SK-N-DZ (cell line): ENCODE measurements at regions not wholly inside any gene's neighbourhood (a gene's known extent, or its start where the extent isn't known, plus 50 kb on each side); places are given as distances from the start of the nearest gene placed in this dataset.
A peak's percentile ranks its signal among the peaks of the same experiment; 100 is the strongest.
"Not testable (repeated sequence)": the region's sequence is repeated elsewhere in the genome, so short reads cannot be mapped to it uniquely, and the experiment has no call there.

Experiments used
- DNase-seq: peaks from one replicate; pipeline ENCODE4 v3.0.0-alpha.2; 2015; ENCODE audit warnings: low spot score

GRCh38 chr10:78338717-78339116, 305.1 kb downstream of the RPS24 start:
- DNase-seq: no peak

DNA sequence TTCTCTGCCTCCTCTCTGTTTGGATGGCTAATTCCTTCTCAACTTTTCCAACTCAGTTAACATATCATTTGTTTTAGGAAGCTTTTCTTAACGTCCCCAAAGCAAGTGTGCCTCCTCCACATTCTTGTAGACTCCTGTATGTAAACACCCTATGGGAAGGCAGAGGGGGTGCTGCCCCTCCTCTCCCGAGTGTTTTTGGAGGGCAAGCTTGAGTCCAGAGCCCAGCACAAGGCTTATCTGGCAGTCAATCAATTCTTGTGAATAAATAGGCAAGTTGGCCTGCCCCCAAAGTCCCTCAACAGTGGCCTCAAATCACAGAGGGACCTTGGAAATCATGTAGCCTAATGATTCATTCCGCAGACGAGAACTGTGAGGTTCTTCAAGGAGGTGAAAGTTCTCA, 305.6 kb downstream of the RPS24 start:
- DNase-seq: no peak

DNA sequence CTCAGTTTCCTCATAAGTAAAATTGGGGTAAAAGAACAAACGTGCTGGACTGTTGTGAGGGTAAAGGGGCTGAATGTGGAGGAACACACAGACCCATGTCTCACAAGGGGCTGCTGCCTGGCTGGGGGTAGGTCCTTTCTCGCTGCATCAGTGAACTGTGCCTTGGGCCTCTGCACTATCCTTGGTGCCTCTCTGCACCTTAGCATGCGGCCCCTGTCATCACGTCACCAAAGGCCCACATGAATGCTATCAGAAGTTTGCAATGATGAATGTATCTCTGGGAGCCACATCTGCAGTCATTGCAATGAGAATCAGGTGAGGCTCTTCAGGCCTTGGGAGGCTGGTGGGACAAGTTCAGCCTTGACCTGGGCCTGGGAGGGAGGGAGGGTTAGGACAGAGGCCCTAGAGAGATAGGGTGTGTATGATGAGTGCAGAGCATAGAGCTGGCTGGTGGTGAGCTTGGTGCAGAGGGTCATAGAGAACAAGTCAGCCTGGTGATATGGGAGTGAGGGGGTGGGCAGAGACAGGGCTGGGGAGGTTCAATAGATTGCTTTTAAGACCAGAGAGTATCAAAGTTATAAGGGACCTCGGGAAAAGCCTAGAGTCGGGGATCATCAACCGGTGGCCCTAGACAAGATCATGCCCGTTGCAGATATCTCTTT, 308.4 kb downstream of the RPS24 start:
- no peak for DNase-seq

DNA sequence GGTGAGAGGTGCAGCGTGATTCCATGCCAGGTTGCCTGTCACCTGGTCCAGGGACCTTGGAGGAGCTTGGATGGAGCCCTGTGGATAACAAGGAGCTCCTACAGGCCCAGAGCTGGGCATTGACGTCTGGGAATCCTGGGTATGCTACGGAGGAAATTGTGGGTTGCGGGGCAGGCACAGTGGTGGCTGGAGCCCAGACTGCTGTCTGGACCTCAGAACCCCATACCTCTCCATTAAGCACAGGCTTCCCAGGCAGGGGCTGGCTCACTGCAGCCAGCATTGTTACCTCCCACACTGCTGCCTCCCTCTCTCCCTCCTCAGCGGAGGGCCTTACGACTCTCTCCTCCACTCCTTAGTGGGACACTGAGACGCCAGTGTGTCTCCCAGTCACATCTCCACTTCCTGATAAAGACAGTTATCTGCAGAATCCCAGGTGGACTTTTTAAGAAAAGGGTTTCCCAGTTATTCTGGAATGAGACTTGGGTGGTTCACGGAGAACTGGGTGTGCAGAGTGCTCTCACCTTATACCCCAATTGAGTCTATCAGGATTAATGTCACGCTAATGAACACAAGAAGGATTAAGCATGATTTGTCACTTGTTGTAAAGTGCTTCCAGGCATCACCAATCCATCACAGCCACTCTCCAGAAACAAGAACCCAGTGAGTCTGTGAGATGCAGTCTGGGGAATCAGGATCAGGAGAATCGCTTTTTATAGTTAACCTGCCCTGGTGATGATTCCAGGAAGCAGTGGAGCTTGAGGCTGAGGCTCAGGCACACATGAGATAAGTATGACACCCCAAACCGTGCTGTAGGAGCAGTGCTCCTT, 309.4 kb downstream of the RPS24 start:
- no peak for DNase-seq

GRCh38 chr10:78344257-78344656, 310.6 kb downstream of the RPS24 start:
- DNase-seq: not testable (repeated sequence)

GRCh38 chr10:78345515-78345914, 311.9 kb downstream of the RPS24 start:
- not testable (repeated sequence) for DNase-seq

GRCh38 chr10:78346721-78347120, 313.1 kb downstream of the RPS24 start:
- DNase-seq: no peak

DNA sequence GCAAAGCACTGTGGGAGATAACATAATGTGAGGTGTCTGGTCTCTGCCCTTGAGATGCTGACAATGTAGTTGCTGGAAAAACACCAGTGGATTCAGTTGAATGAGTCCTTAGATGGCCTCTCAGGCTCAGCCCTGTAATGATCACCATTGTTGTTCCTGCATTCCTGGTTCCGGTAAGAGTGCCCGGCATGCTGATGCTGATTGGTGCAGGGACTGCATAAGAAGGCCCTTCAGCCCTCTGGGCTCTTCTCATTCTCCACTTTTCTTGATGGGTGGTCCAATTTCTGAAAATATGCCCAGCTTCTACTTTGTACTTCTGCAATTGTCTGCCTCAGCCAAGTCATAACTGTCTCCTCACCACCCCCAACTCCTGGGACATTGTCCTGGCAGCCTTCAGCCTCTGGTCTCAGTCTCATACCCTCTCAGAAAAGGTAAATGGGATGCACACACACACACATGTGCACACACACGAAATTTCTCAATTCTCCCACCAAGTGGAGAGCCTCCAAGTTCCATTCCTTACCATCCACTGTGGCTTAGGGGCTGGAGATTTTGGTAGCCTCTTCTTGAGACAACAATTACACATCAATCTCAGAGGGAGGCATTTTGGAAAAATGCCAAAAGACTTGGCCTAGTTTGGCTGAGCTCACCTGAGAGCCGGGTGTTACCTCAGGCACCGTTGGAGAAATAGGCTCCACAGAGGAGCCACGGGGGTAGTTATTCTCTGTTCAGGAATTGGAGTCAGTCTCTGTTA, 314.9 kb downstream of the RPS24 start:
- no peak for DNase-seq

DNA sequence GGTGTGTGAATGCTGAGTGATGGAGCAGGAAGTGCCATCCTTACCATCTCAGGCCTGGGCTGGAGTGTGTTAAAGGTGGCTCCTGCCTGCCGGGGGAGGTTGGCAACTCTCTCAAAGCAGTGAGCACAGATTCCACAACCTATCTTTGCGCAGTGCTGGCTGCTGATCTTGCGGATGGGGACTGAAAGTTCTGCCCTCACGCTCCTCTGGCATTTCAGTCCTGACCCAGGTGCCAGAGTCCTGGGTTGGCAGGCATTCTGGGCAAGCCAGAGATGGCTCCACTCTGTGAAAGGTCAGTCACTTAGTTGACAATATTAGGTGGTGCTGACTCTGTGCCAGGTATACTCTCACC, 315.5 kb downstream of the RPS24 start:
- DNase-seq: no peak

DNA sequence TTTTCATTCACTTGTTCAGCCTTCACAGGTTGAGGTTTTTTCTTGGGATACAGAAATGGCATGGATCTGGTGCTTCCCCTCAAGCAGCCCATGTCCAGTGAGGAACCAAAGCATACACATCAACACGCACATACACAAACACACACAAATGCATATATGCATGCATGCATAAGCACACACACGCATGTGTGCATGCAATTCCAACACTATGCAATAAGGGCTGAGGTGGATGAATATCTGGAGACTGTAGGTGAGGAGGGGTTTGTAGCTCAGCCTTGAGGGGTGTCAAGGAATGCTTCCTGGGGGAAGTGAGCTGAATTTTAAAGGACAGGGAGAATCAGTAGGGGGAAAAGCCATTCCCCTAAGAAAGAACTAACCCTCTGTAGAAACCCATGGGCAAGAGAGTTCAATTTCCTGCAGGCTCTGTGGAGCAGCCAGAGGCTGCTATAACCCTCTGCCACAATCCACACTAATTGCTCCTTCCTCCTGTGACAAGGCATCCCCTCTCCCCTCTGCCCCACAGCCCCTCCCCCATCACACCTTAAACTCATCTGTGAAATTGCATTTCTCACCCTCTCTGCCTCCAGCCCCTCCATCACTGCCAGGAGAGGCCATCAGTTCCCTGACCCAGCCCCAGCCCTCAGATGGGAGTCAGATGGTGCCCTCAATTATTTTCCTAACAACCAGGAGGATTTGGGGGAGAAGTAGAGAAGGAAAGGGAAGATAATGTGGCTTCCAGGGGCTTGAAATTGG, 316.4 kb downstream of the RPS24 start:
- no peak for DNase-seq

GRCh38 chr10:78351283-78351682, 317.6 kb downstream of the RPS24 start:
- no peak for DNase-seq

GRCh38 chr10:78351809-78352208, 318.1 kb downstream of the RPS24 start:
- no peak for DNase-seq

DNA sequence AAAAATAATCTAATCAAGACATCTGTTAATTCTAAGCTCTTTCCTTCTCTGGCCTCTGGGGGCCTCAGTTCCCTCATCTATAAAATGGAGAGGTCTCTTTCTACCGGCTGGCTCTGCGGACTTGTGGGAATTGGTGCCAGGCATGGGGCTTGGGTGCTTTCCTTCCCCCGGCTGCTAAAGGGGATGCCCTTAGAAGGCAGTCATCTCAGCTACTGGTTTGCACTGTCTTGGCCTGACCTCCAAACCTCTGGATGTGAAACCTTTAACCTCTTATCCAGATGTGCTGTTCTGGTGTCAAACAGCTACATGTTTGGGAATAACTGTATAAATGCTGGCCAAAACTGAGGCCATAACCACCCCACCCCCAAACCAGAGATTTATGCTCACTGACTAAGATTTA, 320.0 kb downstream of the RPS24 start:
- DNase-seq: no peak

- no peak for DNase-seq
Measured at GRCh38 chr10:78354101-78354500, 320.4 kb downstream of the RPS24 start.

DNA sequence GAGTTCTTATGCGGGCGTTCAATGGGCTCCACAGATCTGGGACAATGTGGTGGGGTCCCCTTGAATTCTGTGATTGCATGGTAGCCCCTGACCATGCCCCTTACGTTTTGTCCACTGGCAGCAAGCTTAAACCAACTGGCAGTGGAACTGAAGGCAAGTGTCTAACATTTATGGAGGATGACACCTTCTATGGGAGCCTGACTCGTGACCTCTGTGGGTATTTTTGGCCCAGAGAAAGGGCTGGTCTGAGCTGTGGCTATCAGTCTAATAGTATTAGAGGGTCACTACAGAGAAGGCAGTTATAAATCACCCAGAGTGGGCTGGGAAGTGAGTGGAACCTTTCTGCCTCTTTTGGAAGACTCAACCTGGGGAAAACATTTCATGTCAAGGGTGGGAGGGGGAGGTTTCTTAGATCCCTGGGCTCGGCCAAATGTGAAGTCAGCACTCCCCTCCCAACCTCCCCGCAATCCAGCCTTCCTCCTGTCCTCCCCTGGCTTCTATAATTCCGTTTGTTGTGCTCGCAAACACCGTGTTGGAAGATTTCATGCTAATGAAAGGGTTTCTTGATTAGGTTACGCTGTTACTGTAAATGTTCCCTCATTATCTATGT, 322.7 kb downstream of the RPS24 start:
- no peak for DNase-seq

GRCh38 chr10:78357141-78358063, 323.7 kb downstream of the RPS24 start:
- DNase-seq: no peak

DNA sequence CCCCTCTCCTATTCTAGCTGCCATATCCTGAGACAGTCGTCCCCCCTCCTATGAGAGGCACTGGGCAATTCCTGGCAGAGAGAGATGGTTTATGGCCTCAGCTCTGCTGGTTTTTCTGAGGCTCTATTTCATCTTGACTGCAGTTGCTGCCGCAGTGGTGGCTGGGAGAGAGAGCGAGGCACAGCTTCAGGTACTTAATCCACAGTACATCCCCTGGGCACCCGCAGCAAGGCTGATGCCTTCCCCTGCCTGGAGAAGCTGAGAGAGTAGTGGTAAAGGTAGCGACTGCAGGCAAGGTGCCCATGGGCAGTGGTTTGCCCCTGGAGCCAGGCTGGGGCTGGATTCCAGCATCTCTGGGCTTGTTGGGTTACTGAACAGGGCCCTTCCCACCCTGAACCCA, 324.7 kb downstream of the RPS24 start:
- DNase-seq: no peak

DNA sequence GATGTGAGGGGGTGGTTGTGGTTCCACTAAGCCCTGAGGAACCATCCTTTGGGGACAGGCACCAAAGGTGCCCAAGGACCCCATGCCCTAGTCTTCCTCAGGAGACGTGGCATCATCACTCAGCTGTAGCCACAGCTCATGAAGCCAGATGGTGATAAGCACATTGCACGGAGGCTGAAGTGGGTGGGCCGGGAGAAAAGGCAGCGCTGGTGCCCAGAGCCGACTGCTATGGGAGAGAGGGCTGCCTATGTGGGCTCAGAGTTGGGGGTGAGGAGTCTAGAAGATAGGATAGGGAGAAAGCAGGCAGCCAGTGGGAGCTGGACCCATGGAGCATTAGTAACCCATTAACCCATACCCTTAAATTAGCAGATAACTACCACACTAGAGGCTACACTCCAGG, 325.3 kb downstream of the RPS24 start:
- DNase-seq: no peak

- DNase-seq: peak; percentile 80
Measured at GRCh38 chr10:78359640-78360091, 326.0 kb downstream of the RPS24 start.

- DNase-seq: no peak
Measured at GRCh38 chr10:78360284-78360683, 326.6 kb downstream of the RPS24 start.
